Peyer's patch (tissue), 4 donors: ENCODE measurements at regions not wholly inside any gene's neighbourhood (a gene's known extent, or its start where the extent isn't known, plus 50 kb on each side); places are given as distances from the start of the nearest gene placed in this dataset.

ENCODE experiments used
- DNase-seq, 3 donors: peaks; one replicate each; pipeline ENCODE4 v3.0.0-alpha.2; 2017 to 2019
- H3K27ac ChIP-seq, 4 donors: fragments of 200-600 bp; sonication (generic); one replicate each; pipeline ENCODE4 v1.5.1; 2016 to 2019
- H3K27me3 ChIP-seq, 2 donors: fragments of 200-600 bp; sonication (generic); one replicate each; pipeline ENCODE4 v1.5.1; 2019
- H3K36me3 ChIP-seq, 3 donors: fragments of 200-600 bp; sonication (generic); one replicate each; pipeline ENCODE4 v1.5.1; 2016 to 2019
- H3K4me1 ChIP-seq, 4 donors: fragments of 200-600 bp; sonication (generic); one replicate each; pipeline ENCODE4 v1.5.1; 2016 to 2019
- H3K4me3 ChIP-seq, 4 donors: fragments of 200-600 bp; sonication (generic); 1 replicate in 3 of 4; 2 replicates in 1 of 4; pipeline ENCODE4 v1.5.1; 2016 to 2019; ENCODE audit warnings: mild to moderate bottlenecking in 1 of 4
- H3K9me3 ChIP-seq, 4 donors: fragments of 200-600 bp; sonication (generic); one replicate each; pipeline ENCODE4 v1.5.1; 2016 to 2019; ENCODE audit warnings: mild to moderate bottlenecking in 1 of 4
- POLR2A ChIP-seq, 2 donors: fragments of 450-650 bp; IDR thresholded peaks; one replicate each; pipeline ENCODE4 v1.5.1; 2017; ENCODE audit warnings: antibody characterized with exemption in 2 of 2, mild to moderate bottlenecking in 2 of 2, moderate library complexity in 2 of 2
- TF ChIP-seq, protein P1 (sequence below), 6 experiments: fragments of 450-650 bp in 4 of 6; fragments of 200-600 bp in 2 of 6; sonication (generic) in 1 of 6; IDR thresholded peaks; one replicate each; pipeline ENCODE4 v1.5.1; 2017 to 2019; ENCODE audit warnings: antibody characterized with exemption in 6 of 6, mild to moderate bottlenecking in 3 of 6, moderate library complexity in 1 of 6

DNA sequence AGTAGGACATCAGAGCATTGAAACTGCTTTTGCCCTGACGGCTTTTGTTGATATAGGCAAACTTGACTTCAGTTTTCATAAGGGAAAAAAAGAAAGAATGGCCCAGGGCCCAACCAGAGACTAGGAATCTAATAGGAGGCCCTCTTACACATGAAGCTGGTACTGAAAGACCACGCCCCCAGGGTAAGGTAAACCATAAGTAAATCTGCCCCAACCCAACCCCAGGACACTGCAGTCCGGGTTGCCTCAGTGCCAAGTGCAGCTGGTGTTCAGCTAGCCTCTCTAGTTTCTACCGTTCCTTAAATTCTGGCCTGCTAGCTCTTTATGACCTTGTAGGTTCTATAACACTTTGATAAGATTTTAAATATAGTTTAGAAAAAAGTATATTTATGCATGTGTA lies 136.7 kb downstream of the AQP9 start:
- Histone ChIP-seq H3K27me3 (no peaks in the 10 kb centered on the region), H3K4me3 (no peak overlapping the region), H3K9me3 (no peaks in the 10 kb centered on the region), H3K4me1 (no peaks in the 10 kb centered on the region), H3K36me3 (no peaks in the 10 kb centered on the region), H3K27ac (no peak overlapping the region)
- TF ChIP-seq POLR2A (IDR thresholded peaks at IDR 0.05), result no peak
- TF ChIP-seq, protein P1, sequence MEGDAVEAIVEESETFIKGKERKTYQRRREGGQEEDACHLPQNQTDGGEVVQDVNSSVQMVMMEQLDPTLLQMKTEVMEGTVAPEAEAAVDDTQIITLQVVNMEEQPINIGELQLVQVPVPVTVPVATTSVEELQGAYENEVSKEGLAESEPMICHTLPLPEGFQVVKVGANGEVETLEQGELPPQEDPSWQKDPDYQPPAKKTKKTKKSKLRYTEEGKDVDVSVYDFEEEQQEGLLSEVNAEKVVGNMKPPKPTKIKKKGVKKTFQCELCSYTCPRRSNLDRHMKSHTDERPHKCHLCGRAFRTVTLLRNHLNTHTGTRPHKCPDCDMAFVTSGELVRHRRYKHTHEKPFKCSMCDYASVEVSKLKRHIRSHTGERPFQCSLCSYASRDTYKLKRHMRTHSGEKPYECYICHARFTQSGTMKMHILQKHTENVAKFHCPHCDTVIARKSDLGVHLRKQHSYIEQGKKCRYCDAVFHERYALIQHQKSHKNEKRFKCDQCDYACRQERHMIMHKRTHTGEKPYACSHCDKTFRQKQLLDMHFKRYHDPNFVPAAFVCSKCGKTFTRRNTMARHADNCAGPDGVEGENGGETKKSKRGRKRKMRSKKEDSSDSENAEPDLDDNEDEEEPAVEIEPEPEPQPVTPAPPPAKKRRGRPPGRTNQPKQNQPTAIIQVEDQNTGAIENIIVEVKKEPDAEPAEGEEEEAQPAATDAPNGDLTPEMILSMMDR (IDR thresholded peaks at IDR 0.05), result no peak
- no peak for DNase-seq

DNA sequence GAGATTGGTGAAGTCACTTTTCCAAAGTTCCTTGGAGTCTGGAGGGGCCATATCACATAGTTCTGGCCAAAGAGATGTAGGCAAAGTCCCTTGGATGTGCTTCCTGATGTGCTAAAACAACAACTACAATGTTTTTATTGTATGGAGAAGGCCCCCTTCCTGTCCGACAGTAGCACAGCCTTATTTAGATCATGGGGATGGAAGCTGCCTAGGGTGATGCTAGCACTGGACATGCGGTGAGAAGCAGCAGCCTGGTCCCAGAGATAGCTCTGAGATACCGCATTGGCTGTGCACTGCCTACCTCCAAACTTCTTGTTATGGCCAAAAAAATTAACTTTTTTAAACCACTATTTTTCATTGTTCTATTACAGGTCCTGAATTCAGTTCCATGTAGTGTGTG lies 137.6 kb downstream of the AQP9 start:
- H3K4me3 ChIP-seq, result no peak overlapping the region
- no peaks in the 10 kb centered on the region for H3K4me1 ChIP-seq
- H3K36me3 ChIP-seq, result no peaks in the 10 kb centered on the region
- TF ChIP-seq, protein P1 (IDR thresholded peaks at IDR 0.05), result no peak
- TF ChIP-seq POLR2A (IDR thresholded peaks at IDR 0.05), result no peak
- no peaks in the 10 kb centered on the region for H3K9me3 ChIP-seq
- no peak overlapping the region for H3K27ac ChIP-seq
- DNase-seq, result no peak
- no peaks in the 10 kb centered on the region for H3K27me3 ChIP-seq

- Histone ChIP-seq H3K4me3 (no peak overlapping the region), H3K4me1 (no peaks in the 10 kb centered on the region), H3K9me3 (no peaks in the 10 kb centered on the region), H3K36me3 (no peaks in the 10 kb centered on the region), H3K27ac (no peak overlapping the region), H3K27me3 (no peaks in the 10 kb centered on the region)
- DNase-seq, result no peak
- TF ChIP-seq, protein P1 (IDR thresholded peaks at IDR 0.05), result no peak
- TF ChIP-seq POLR2A (IDR thresholded peaks at IDR 0.05), result no peak
Observed at GRCh38 chr15:58276924-58277323, 138.7 kb downstream of the AQP9 start.

- Histone ChIP-seq H3K4me1 (no peaks in the 10 kb centered on the region), H3K36me3 (no peaks in the 10 kb centered on the region), H3K9me3 (no peaks in the 10 kb centered on the region), H3K27me3 (no peaks in the 10 kb centered on the region), H3K4me3 (no peak overlapping the region), H3K27ac (no peak overlapping the region)
- TF ChIP-seq POLR2A (IDR thresholded peaks at IDR 0.05), result no peak
- TF ChIP-seq, protein P1 (IDR thresholded peaks at IDR 0.05), result no peak
- no peak for DNase-seq
Observed at GRCh38 chr15:58277333-58277732, 139.2 kb downstream of the AQP9 start.

- Histone ChIP-seq H3K36me3 (no peaks in the 10 kb centered on the region), H3K4me3 (no peak overlapping the region), H3K27me3 (no peaks in the 10 kb centered on the region), H3K4me1 (no peaks in the 10 kb centered on the region), H3K9me3 (no peaks in the 10 kb centered on the region), H3K27ac (no peak overlapping the region)
- TF ChIP-seq, protein P1 (IDR thresholded peaks at IDR 0.05), result no peak
- TF ChIP-seq POLR2A (IDR thresholded peaks at IDR 0.05), result no peak
- DNase-seq, result no peak
Observed at GRCh38 chr15:58279106-58279505, 140.9 kb downstream of the AQP9 start.

GRCh38 chr15:58279654-58280053 lies 141.5 kb downstream of the AQP9 start:
- H3K4me1 ChIP-seq, result no peaks in the 10 kb centered on the region
- no peak overlapping the region for H3K4me3 ChIP-seq
- no peak for DNase-seq
- TF ChIP-seq POLR2A (IDR thresholded peaks at IDR 0.05), result no peak
- TF ChIP-seq, protein P1 (IDR thresholded peaks at IDR 0.05), result no peak
- no peaks in the 10 kb centered on the region for H3K9me3 ChIP-seq
- no peaks in the 10 kb centered on the region for H3K27me3 ChIP-seq
- no peaks in the 10 kb centered on the region for H3K36me3 ChIP-seq
- H3K27ac ChIP-seq, result no peak overlapping the region
